ENCODE measurements at regions not wholly inside any gene's neighbourhood (a gene's known extent, or its start where the extent isn't known, plus 50 kb on each side); places are given as distances from the start of the nearest gene placed in this dataset.
"Not testable (repeated sequence)": the region's sequence is repeated elsewhere in the genome, so short reads cannot be mapped to it uniquely, and the experiment has no call there.

DNA sequence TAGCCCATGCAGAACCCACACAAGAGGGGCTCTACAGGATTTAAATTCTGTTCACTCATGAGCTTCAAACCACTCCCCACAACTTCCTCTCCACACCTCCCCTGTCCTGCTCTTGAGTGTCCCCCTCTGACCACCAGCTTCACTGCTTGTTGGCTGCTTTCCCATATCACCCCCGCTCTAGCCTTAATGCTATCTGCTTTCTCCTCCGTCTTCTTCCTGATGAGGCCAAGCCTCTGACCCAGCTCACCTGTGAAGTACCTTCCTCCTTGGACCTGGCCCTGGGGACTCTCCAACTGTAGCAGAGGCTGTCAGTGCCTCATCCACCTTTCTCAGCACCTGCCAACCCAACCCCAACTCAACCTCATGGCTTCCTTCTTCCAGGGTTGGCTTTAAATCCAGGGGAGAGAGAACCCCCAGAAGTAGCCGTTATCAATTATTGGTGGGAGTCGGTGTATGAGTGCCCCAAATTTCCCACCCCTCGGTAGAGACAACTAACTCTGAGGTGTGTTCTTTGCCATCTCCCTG is 174.8 kb downstream of the MINAR1 start:
- no peak for DNase-seq

DNA sequence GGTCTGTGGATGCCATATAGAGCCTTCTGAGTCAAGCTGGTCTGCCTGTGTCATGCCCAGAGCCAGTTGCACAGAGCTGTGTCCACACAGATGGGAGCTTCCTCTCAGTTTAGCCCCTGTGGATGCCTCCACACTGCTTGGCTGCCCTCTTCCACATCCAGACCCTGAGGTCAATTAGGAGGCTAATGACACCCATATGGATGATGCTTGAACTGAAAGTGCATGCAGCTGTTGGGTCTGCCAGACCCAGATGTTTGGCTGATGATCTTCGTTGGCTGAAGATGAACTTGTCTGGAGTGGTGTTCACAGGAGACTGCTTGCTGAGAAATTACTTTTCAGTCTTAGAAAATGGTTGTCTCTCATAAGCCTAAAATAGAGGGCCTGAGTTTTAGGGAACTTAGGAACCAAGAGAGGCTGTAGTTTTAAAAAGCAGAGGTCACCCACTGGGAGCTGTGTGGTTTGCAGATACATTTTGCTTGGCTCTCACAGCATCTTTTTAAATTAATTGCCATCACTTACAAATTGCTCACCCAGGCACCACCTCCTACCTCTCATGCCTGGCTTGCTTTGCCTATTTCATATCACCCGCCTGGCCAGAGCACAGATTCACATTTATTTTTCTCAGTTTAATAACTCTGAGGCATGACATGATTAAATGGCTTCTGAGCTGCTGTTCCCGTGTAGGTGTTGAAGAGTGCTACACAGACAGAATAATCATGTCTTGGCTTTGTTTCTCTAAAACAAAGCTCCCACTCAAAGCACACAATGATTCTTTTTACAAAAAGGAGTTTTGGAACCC is 176.1 kb downstream of the MINAR1 start:
- peak; percentile 70 for DNase-seq

DNA sequence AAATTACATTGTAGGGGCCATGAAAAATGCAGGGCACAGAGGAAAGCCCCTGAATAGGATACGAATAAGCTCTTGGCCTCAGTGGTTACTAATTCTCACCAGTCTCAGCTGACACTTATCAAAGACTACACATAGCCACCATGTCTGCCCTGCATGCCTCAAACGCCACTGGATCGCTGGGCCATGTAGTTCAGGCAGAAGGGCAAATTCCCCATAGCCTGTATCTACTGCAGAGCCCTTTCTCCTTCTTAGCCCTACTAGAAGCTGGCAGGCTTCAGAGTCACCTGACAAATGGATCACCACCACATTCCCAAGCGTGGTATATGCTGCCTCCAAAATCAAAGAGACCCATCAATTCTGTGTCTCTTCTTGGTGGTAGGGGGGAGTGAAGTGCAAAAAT is 177.4 kb downstream of the MINAR1 start:
- no peak for DNase-seq

DNA sequence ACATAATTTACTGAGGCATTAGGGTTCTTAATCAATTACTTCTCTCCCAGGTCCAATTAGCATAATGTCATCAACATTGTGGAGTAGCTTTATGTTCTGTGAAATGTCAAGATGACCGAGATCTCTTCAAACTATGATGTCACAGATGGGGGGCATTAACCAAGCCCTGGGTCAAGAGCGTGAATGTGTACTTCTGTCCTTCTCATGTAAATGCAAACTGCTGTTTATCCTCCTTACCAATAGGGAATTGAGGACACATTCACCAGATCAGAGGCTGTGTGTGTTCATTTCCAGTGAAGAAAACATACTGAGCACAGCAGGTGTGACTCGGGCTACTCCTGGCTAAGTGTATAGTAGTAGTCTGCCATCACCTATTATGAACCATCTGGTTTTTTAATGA is 177.9 kb downstream of the MINAR1 start:
- DNase-seq = no peak

DNA sequence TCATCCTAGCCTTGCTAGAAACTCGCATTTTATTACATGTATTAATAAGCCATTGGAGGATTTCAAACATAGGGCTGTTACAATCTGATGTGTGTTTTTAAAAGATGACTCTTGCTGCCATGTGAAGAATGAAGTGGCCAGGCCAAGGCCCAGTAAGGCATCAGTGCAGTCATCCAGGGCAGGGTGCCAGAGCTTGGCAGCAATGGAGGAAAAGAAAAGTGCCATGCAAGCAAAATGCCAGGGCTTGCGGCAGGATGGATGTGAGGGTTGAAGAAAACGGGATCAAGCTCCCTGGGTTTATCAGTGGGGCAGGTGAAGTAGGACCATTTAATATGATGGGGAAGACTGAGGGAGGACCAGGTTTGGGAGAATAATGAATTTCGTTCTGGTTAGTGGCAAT is 183.6 kb downstream of the MINAR1 start:
- no peak for DNase-seq

DNA sequence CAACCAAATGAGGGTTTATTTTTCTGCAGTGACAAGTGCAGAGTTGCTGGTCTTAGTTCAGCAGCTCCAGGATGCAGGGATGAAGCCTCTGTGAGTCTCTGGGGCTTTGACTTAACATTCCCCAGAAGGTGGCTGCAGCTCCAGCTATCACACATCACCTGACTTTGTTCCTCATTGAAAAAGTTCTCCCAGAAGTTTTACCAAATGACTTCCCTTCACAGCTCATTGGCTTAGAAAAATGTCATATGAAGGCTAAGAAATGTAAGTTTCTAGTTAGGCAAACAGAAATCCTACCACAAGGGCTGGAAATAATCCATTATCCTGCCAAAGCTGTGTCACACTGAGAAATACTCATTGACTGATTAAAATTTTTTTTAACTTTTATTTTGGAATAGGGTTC is 184.9 kb downstream of the MINAR1 start:
- no peak for DNase-seq

DNA sequence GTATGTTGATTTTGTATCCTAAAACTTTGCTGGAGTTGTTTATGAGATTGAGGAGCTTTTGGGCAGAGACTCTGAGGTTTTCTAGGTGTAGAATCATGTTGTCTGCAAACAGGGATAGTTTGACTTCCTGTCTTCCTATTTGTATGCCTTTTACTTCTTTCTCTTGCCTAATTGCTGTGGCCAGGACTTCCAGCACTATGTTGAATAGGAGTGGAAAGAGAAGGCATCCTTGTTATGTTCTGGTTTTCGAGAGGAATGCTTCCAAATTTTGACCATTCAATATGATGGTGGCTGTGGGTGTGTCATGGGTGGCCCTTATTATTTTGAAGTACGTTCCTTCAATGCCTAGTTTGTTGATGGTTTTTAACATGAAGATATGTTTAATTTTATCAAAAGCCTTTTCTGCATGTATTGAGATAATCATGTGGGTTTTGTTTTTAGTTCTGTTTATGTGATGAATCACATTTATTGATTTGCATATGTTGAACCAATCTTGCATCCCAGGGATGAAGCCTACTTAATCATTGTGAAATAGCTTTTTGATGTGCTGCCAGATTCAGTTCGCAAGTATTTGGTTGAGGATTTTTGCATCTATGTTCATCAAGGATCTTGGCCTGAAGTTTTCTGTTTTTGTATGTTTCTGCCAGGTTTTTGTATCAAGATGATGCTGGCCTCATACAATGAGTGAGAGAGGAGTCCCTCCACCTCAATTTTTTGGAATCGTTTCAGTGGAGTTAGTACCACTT is 188.1 kb downstream of the MINAR1 start:
- DNase-seq = no peak

DNA sequence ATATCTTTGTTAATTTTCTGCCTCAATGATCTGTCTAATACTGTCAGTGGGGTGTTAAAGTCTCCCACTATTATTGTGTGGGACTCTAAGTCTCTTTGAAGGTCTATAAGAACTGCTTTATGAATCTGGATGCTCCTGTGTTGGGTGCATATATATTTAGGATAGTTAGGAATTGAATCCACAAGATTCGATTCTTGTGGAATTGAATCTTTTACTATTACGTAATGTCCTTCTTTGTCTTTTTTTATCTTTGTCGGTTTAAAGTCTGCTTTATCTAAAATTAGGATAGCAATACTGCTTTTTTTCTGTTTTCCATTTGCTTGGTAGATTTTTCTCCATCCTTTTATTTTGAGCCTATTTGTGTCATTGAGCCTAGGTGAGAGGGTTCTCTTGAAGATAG is 189.7 kb downstream of the MINAR1 start:
- DNase-seq = not testable (repeated sequence)

DNA sequence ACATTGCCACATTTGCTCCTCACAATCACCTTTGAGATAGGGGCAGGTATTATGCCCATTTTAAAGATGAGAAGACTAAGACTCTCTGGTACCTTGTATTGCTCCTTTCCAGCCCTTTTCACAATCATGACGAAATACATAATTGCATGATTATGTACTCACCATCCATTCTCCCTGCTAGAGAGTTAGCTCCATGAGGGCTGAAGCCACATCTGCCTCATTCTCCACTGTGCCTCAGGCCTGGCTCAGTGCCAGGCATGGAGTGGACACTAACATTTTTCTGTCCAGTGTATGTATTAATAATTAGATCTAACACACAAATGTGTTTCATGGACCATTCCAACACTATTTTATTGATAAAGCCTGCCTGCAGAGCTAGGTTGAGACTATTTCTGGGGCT is 191.4 kb downstream of the MINAR1 start:
- DNase-seq = no peak

DNA sequence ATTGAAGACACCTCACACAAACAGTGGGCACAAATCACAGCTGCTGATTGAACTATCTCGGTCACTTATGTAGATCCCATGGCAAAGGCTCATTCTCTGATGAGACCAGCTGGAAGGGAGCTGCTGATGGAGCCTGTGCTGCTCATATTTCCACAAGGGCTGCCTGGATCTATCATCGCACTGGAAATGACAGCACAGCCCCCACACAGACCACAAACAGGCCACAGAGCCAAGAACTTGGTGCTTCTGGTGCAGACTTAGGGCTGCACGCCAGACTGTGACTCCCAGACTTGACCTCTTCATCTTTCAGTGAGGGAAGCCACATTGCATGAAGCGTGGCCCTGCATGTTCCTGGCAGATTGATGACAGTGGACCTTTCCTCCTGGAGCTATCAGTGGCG is 197.6 kb downstream of the MINAR1 start:
- no peak for DNase-seq

DNA sequence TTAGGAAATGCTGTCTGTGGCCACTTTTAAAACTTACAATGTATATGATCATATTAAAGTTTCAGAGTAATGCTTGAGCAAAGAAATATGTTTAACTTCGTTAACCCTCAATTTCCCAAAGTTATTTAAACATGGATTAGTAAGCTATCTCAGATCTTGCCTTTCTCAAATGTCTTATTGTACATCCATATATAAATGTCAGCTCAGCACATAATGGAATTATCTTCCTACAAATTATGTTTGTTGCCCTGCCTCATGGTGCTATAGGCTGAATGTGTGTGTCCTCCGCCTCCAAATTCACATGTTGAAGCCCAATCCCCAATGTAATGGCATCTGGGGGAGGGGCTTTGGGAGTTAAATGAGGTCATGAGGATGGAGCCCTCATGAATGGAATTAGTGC is 200.3 kb downstream of the MINAR1 start:
- DNase-seq = no peak

DNA sequence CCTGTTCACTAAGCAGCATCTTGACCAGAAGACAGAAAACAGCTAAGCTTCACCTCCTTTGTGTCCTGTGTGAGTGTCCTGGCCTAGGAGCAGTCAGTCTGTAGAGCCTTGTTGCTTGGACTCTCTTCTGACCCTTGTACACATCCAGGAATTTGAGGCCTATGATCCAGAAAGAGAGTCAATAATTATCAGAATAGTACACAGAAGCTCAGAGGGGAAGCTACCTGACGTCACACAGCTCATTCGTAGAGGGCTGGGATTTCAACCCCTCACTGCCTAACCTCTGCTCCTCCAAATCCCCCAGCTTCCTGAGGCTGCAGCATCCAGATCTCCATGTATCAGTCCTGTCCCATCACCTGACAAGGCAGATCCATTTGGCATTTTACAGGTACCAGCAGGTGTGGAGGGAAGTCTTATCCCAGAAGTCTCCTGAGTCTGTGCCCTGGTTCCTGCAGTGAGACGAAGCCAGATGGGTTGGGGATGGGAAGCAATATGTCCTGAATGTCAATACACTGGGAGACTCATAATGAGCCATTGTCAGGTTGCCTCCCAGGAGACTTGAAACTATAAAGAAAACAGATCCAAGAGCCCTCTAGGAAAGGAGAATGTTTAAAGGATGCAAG is 203.1 kb downstream of the MINAR1 start:
- no peak for DNase-seq

DNA sequence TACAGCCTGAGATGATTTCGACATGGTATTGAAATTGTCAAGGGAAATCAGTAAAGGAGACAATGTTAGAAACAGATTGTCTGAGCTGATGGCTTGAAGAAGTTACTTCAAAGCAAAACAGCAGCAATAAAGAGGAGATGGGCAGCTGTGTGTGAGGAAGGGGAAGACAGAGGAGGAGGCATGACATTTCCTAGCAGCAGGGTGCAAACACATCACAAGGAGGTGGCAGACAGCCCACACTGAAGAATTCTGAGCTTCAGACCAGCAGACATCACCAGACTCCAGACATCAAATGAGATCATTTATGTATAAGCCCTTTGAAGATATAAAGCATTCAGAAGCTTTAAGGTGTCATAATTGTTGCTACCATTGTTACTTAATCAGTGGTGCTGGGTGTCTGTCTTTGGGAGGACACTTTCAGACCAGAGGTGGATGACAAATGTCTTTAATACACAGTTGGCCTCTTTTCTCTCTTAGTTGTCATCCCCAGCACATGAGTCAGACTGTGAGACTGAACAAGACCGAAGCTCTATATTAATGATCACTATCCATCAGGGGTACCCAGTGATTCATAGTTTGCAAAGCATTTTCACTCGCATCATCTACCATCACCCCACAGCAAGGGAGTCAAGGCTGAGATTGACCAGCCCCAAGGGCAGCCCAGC is 203.9 kb downstream of the MINAR1 start:
- DNase-seq = no peak

DNA sequence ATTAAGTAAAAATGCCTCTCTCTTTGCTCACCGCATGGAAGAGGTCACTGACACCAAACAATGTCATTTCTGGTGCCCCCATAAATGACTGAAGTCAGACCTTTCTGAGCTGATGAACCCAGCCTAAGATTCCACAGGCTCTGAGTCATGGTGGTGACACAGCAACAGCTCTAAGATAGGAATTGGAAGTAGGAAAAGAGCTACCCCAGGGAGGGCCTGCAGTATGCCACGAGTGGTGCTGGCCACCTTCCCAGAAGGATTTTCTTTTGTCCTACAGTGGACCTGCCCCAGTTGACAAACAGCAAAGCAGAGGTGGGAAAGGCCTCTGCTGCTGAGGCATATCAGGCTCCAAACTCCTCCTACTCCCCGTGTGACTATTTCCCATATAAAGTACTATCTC is 208.1 kb downstream of the MINAR1 start:
- no peak for DNase-seq

DNA sequence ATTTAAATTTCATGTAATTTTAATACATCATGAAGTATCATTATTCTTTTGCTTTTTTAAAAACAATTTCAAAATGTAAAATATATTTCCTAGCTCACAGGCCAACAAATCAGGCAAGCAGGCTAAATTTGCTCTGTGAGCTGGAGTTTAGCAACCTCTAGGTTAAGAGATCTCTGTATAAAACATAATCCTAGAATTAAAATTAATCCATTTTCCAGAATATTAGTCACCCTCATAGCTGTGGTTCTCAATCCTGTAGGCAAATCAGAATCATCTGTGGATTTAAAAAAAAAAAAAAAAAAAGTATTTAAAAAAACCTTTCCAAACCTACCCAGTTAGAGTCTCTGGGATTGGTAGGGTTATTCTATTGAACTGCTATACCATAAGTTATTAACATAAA is 209.7 kb downstream of the MINAR1 start:
- DNase-seq = no peak

DNA sequence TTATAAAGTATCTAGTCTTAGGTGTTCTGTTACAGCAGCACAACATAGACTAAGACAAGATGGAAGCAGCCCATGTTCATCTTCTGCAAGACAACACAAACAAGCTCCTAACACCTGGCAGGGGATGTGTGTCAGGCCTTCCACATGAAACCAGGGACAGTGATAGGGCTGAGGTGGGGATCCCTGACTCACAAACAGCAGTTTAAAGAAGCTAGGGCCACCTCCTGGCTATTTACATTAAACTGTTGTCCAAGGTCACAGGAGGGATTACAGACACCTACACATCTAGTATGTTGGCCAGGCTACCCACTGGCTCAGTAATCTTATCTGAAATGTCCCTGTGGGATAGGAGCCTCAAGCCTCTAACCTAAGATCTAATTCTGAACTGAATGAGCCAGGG is 211.3 kb downstream of the MINAR1 start:
- no peak for DNase-seq

DNA sequence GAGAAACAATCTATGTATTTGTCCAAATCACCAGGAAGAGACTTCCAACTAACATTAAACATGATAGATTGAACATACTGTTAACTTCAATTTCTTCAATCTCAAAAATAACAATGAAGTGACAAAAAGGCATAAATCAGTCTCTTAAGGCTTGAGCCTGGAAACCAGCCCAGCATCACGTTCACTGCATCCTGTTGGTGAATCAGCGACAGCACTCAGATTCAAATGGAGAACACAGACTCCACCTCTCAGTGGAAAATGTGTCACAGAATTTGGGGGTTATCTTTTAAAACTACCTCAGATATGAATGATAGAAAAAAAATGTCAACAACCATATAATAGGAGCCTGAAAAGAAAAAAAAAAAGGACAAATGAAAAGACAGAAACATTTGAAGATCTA is 212.0 kb downstream of the MINAR1 start:
- DNase-seq = no peak

DNA sequence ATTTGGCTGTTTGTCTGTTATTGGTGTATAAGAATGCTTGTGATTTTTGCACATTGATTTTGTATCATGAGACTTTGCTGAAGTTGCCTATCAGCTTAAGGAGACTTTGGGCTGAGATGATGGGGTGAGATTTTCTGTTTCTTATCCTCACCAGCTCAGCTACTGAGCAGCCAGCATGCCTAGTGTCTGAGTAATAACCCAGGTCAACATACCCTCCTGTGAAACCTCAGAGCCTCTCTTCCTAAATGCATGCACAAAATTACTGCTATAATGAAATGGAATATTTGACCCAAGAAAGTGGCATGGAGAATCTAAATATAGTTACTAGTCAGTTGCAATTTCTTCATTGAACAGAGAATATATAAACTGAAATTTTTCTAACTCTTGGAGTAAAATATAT is 220.8 kb downstream of the MINAR1 start:
- not testable (repeated sequence) for DNase-seq

DNA sequence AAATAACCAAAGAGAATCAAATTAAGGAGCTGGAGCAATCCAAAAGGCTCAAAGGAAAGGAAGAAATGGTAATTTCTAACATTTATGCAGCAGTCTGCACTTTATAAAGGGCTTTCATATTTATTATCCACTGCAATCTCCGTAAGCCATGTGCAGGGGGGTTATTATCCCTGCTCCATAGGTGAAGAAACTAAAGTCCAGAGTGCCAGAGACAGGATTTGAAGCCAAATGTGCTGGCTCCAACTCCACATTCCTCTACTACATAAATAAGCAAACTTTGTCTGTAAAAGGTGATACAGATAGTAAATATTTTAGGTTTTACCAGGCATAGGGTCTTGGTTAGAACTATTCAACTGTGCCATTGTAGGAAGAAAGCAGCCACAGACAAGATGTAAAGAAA is 221.4 kb downstream of the MINAR1 start:
- no peak for DNase-seq

DNA sequence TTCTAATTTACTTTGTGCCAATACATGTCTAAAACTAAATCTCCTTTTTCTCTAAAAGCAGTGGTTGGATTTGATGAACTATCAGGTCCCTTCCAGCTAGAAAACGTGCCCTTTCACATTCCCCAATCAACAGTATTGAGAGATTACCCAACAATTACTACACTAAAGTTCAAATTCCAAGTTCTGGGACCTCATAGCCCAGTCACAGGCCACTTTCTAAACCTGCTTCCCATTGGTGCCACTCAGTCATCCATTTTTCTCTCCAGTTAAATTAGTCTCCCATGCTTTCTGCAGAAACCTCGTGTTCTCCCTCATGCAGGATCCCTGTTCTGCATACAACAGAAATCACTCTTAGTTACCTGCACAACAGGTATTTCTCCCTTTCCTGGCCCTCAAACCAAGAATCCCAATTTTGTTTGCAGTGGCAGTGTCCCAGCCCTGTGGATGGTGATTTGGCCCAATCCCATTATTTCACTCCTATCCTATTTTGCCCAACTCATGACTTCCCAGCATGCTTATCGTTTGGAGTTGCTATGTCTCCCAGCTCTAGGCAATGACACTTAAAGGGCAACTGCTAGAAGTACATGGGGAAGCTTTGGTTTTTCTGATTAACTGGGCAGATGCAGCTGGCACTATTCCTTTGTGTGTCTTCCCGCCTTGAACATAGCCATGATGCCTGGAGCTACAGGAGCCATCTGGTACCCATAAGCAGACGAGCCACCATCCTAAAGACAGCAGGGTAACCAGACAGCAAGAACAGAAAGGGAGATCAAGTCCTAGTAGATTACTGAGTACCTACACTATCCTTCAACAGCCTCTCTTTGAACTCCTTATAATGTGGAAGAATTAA is 224.2 kb downstream of the MINAR1 start:
- DNase-seq = no peak

DNA sequence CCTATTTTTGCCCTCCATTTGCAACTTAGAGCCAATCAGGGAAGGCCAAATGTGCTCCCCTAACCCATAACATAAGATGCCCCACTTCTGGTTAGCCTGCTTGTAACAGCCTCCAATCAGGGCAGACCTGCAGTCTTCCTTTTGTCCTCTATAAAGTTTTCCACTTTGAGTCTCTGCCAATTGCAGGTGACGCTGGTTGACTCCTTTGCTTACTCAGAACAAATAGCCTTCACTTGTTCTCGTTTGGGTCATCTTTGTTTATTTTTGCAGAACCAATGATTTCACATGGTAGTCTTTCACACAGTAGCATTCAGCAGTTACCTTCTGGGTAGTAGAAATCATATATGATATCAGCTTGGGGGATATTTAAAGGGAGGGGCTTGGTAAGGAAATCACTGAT is 225.6 kb downstream of the MINAR1 start:
- no peak for DNase-seq

Measured in muscle of arm (tissue), 1 donor.